ENCODE measurements at regions not wholly inside any gene's neighbourhood (a gene's known extent, or its start where the extent isn't known, plus 50 kb on each side); places are given as distances from the start of the nearest gene placed in this dataset.

- no peak for TF ChIP-seq LEF1 (IDR thresholded peaks at IDR 0.05; ENCODE audit: borderline replicate concordance)
- TF ChIP-seq BHLHE40 (IDR thresholded peaks at IDR 0.05; ENCODE audit: borderline replicate concordance), result no peak
- no peak for TF ChIP-seq SP1 (IDR thresholded peaks at IDR 0.05)
- TF ChIP-seq FOXM1 (IDR thresholded peaks at IDR 0.05; ENCODE audit: borderline replicate concordance), result no peak
- no peak for TF ChIP-seq NFRKB (IDR thresholded peaks at IDR 0.05)
- no peak for TF ChIP-seq TARDBP (IDR thresholded peaks at IDR 0.05)
Observed at GRCh38 chr14:22375321-22375930, 213.6 kb downstream of the DAD1 start.

All from HEK293T (cell line).